ENCODE measurements at regions not wholly inside any gene's neighbourhood (a gene's known extent, or its start where the extent isn't known, plus 50 kb on each side); places are given as distances from the start of the nearest gene placed in this dataset.

GRCh38 chr2:192373221-192373620 lies 178.5 kb upstream of the TMEFF2 start (continued):
- no peak for TF ChIP-seq POLR2AphosphoS5 (IDR thresholded peaks at IDR 0.05; ENCODE audit: low read length)
- TF ChIP-seq IRF3 (IDR thresholded peaks at IDR 0.05) = no peak
- TF ChIP-seq ZNF24 (IDR thresholded peaks at IDR 0.05) = no peak

GRCh38 chr2:192369969-192370368 lies 175.2 kb upstream of the TMEFF2 start:
- no peak for TF ChIP-seq ZBED1 (IDR thresholded peaks at IDR 0.05; ENCODE audit: borderline replicate concordance)
- TF ChIP-seq BCLAF1 (IDR thresholded peaks at IDR 0.05) = no peak
- no peak for TF ChIP-seq RCOR1 (conservative IDR thresholded peaks at IDR 0.05; ENCODE audit: low read depth, low read length)
- TF ChIP-seq ASH2L (IDR thresholded peaks at IDR 0.05; ENCODE audit: borderline replicate concordance, low read depth) = no peak
- no peak for TF ChIP-seq ZNF384 (IDR thresholded peaks at IDR 0.05; ENCODE audit: borderline replicate concordance, low read depth, low read length)
- TF ChIP-seq ZNF622 (IDR thresholded peaks at IDR 0.05) = no peak
- BruUV-seq (replicated peaks) = no TSS peak
- Histone ChIP-seq H3K27ac (ENCODE audit: control insufficient read depth, insufficient read depth) (no peak overlapping the region), H3K79me2 (ENCODE audit: control insufficient read depth, insufficient read depth, low read length) (no peaks in the 10 kb centered on the region), H3K4me3 (no peak overlapping the region), H4K20me1 (ENCODE audit: control insufficient read depth, insufficient read depth) (no peaks in the 10 kb centered on the region), H3K27me3 (replicated peaks in 1 of 2; ENCODE audit: control insufficient read depth in 2 of 2, insufficient read depth in 2 of 2, low read length in 1 of 2) (no peaks in the 10 kb centered on the region), H3K9ac (ENCODE audit: control insufficient read depth, insufficient read depth, low read length) (no peak overlapping the region), H2AFZ (ENCODE audit: control insufficient read depth, low read depth, low read length) (no peak overlapping the region), H3K36me3 (ENCODE audit: control insufficient read depth in 2 of 2, insufficient read depth in 2 of 2, low read length in 1 of 2) (no peaks in the 10 kb centered on the region), H3K4me1 (ENCODE audit: control insufficient read depth, insufficient read depth, low read length) (no peaks in the 10 kb centered on the region), H3K4me2 (ENCODE audit: control insufficient read depth, insufficient read depth) (no peak overlapping the region), H3K9me3 (replicated peaks; ENCODE audit: control insufficient read depth, insufficient read depth, low read length) (no peaks in the 10 kb centered on the region)
- WGBS (ENCODE audit: insufficient coverage, insufficient replicate concordance, low lambda C conversion rate, missing lambda C conversion rate) = 45% methylated on average over 3 of the region's 3 CpGs
- ChIA-PET POLR2A (no interaction called here), CTCF (no interaction called here), SMC1A (ENCODE audit: uncharacterized antibody, unreplicated experiment) (interaction anchor here (1.0 kb wide), 1 partner anchor 12 kb away, joined by 3 read pairs; no protein-coding TSS in a partner anchor), RAD21 (ENCODE audit: unreplicated experiment) (no interaction called here)
- ATAC-seq (no peak), DNase-seq (ENCODE audit: low read depth, low spot score) (no peak), FAIRE-seq (no peak)
- intact Hi-C loops (cut with micrococcal nuclease; ENCODE audit: unreplicated experiment) = no loop called here
- in situ Hi-C loops (cut with MboI) = no loop called here

Measured in GM12878 (cell line).